HG02870 (cell line): ENCODE measurements at regions not wholly inside any gene's neighbourhood (a gene's known extent, or its start where the extent isn't known, plus 50 kb on each side); places are given as distances from the start of the nearest gene placed in this dataset.

Experiments
- ATAC-seq: cut with Tn5 transposase; IDR thresholded peaks from one replicate; pipeline ENCODE4 v1.9.1; 2021; ENCODE audit warnings: mild to moderate bottlenecking, moderate library complexity; ENCODE audit not compliant: unreplicated experiment

GRCh38 chr13:97629601-97630272 is 195.8 kb downstream of the RAP2A start:
- ATAC-seq, result no peak

DNA sequence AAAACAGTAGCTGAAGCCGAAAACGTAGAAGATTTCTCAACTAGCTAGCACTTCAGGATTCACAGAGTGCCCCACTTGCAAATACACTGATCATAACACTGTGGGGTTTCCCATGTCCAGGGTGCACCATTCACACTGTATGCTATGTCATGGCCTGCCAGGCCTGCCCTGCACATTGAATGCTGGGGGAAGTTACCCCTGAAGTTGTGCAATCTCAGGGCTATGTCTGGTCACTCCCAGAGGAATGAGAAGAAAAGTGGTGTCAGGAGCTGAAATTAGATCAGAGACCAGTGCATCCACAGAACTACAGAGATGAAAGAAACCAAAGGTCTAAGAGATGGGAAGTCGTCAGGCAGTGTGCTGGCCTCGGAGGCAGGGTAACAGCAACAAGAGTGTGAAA is 196.8 kb downstream of the RAP2A start:
- ATAC-seq, result no peak

DNA sequence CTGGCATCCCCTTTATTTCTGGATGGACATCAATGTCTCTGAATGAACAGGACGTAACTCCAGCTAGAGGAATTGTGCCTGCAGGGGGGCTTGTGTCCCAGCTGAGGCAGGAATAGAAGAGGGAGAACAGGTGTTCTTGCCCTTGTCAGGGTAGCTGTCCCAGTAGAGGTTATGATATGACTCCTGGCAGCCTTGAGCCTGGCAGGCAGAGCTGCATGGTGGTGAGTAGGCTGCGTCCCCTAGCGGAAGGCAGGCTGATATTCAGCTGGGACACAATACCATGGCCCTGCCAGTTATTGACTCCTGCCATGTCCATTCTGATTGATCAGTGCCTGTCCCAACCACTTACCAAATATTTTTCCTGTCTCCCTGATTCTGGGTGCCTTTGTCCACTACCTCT is 197.2 kb downstream of the RAP2A start:
- no peak for ATAC-seq

DNA sequence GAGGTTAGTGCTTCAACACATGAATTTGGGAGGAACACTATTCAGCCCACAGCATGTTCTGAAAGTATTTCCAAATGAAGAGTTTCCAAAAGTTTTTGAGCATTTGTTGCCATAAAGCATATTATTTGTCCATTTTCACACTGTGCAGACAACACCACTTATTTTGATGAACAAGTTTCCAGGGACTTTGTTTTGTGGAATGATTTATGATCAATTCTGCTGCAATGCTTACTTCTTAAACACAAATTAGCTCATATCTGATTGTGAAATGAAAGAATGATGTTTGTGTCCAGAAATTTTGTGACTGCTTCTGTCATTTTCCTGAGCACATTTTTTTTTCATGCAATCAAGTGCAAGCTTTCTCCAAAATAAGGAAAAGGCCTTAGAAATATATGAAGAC is 205.3 kb downstream of the RAP2A start:
- ATAC-seq, result no peak

- ATAC-seq, result no peak
These were observed 206.3 kb downstream of the RAP2A start for GRCh38 chr13:97640268-97640667.

DNA sequence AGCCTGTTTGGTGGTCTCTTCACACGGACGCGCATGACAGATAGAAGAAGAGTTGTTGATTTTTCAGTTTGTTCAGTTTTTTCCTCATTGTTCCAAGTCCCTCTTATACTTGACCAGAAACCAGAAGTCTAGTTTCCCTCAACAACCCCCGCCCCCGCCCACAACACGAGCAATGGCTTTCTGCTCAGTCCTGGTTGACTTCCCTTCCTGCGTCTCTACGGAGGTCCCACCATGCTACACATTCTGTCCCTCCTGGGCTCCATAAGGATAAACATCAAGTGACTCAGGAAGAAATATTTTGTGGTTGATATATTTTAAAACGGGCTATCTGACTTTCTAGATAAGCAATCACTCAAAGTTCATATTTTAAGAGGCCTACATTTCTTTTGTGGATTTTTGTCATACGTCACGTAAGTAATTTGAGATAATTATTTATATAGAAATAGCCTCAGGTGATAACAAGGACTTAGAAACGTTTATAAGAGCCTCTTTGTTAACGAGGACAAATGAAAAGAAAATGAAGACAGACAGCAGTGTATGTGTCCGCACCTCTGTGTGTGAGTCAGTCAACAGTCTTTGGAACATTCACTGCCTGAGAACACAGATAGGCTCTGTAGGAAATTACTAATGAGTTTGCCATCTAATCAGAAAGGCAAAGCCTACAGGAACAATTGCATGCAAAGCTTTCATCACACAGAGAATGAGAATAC is 214.4 kb downstream of the RAP2A start:
- ATAC-seq, result no peak

GRCh38 chr13:97648881-97649224 is 214.9 kb downstream of the RAP2A start:
- no peak for ATAC-seq

GRCh38 chr13:97653443-97654140 is 219.6 kb downstream of the RAP2A start:
- ATAC-seq, result no peak

DNA sequence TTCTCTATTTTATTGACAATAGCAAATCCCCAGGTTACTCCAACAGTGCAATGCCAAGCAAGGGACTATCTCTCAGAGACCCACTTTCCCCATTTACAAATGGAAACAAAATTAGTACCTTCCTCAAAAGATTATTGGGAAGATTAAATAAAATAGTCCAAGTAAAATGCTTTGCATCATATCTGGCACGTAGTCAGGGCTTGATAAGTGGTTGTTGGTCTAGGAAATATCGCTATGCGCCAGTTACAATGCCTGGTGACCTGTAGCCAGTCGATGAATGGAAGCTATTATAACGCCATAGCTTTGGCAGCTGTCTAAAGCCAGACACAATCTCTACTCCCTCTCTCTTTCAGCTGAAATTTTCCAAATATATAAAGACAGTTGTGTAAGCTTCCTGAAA is 220.3 kb downstream of the RAP2A start:
- ATAC-seq, result no peak

DNA sequence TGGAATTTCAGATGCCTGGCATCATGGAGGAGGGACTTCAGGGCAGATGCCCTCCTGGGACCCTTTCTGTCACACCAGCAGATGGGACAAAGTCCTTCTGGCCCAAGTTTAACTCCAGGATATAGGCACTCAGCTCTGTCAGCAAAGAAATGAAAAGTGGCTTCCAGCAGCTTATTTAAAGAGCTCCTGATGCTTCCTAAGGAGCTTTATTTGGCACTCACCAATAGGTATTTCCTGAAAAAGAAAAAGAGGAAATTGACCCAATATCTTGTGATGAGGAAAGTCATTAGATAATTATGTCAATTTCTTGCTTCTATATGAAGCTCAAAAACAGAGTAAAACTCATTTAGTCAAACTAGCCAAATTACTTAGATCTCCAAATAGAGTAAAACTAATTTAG is 224.6 kb downstream of the RAP2A start:
- ATAC-seq, result no peak

- no peak for ATAC-seq
These were observed 225.6 kb downstream of the RAP2A start for GRCh38 chr13:97659602-97660001.

- ATAC-seq, result no peak
These were observed 226.8 kb downstream of the RAP2A start for GRCh38 chr13:97660594-97661260.

- no peak for ATAC-seq
These were observed 252.6 kb downstream of the RAP2A start for GRCh38 chr13:97686594-97686993.

- ATAC-seq, result no peak
These were observed 258.7 kb downstream of the RAP2A start for GRCh38 chr13:97692628-97693027.

DNA sequence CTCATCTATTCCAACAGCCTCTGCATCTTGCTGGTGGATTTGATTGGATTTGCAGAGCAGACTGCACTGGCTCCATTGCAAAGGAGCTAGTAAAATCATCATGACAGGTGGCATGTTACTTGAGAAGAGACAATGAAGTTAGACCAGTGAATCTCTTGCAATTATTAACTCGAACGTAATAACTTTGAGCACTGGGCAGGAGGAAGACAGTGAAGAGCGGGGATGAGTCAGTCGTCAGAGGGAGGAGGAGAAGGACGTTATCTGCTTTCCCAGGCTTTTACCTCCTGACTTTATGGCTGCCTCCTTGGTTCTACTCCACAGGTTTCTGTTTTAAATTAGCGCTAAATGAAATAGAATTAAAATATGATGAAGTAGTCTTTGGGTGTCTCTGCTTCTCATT is 257.8 kb upstream of the IPO5 start:
- ATAC-seq, result no peak

- no peak for ATAC-seq
These were observed 256.6 kb upstream of the IPO5 start for GRCh38 chr13:97696921-97697320.

DNA sequence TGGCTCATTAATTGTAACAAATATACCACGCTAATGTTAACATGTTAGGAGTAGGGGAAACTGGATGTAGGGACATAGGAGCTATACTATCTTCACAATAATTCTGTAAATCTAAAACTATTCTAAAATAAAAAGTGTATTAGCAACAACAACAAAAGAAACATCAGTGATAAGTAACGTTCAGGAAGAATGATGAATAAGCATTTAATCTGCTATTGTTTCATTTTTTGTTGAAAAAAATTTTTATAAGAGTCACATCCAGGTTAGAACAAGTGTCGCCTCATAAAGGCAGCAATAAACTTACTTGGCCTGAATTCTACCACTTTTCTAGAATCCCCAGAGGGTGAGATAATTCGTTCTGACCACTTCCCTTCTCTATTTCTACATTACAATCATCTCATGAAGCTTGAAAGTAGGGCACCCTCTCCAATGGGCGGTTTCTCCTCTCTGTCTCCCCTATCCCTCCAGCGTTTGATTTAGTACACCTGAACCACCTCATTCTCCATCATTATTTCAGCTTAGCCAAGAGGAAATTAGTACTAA is 253.1 kb upstream of the IPO5 start:
- ATAC-seq, result no peak

- ATAC-seq, result no peak
These were observed 250.9 kb upstream of the IPO5 start for GRCh38 chr13:97702614-97703013.

DNA sequence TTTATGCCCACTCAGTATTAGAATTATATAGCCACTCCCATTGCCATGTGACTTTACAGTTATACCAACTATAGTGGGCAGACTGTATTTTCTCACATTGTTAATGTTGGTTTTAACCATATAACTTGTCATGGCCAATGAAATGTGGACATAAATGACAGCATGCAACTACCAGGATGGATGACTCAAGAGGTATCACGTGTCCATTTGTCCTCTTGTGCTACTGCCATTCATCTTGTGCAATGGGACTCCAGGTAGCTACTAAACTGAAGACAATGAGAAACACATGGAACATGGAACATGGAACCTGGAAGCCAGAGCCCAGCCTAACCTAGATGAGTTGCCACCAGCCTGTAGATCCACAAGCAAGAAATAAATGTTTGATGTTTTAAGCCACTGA is 242.7 kb upstream of the IPO5 start:
- no peak for ATAC-seq

DNA sequence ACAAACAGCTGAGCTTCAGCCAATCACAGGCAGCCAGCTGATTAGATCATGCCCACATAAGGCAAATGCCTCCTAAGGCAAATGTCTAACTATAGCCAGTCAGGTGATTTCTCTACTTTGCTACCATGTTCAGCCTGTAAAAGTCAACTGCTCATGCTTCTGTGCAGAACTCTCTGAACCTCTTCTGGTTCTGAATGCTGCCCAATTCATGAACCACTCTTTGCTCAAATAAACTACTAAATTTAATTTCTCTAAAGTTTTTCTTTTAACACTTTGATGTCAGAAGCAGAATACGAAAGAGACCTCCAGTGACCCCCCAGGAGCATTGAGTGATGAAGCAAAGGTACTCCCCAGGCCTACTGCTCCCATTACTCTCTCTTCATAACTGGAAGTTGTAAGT is 240.7 kb upstream of the IPO5 start:
- ATAC-seq, result no peak

DNA sequence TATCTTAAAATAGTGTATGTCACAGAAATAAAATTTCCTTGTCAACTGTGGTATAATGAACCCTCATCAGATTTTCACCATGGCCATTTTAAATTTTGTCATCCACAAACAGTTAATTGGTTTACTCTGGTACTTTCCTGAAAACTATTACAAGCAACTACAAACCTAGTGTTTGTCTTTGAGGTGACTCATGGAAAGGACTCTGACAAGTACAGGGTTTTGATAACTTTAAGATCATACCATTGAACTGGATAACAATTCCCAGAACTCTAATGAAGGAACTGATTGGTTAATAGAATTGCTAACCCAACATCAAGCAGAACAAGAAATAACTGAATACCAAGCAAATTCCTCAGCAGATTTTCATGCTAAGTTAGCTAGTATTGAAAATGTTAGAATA is 237.7 kb upstream of the IPO5 start:
- ATAC-seq, result no peak
